ENCODE measurements at regions not wholly inside any gene's neighbourhood (a gene's known extent, or its start where the extent isn't known, plus 50 kb on each side); places are given as distances from the start of the nearest gene placed in this dataset.

GRCh38 chr9:111167341-111167740 lies 129.1 kb upstream of the LPAR1 start:
- TF ChIP-seq POLR2A (IDR thresholded peaks at IDR 0.05) (no peak), CTCF (IDR thresholded peaks at IDR 0.05) (no peak)

Data from body of pancreas (tissue), 4 donors.